ENCODE measurements at regions not wholly inside any gene's neighbourhood (a gene's known extent, or its start where the extent isn't known, plus 50 kb on each side); places are given as distances from the start of the nearest gene placed in this dataset.
"Not testable (repeated sequence)": the region's sequence is repeated elsewhere in the genome, so short reads cannot be mapped to it uniquely, and the experiment has no call there.

DNA sequence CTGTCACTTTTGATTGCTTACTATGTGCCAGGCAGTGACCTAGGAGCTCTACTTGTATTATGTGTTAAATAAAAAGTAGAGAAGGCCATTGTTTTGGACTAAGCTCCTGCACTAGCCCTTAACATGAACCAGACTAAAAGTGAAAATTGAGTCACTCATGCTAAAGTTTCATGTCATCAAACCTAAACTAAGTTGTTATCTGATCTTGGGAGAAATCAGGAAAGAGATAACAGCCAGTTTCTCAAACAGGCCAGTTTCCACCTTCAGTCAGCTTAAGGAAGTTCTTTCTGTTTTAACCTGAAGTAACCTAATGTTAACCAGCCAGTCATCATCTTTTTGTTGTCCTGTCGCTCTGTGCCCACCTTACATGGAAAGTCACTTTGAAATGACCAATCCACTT is 102.1 kb upstream of the MARK1 start:
- DNase-seq (ENCODE audit: extremely low spot score) = no peak
- POLR2A ChIA-PET = no interaction called here
- CTCF ChIA-PET = no interaction called here
- TF ChIP-seq ARNT (IDR thresholded peaks at IDR 0.05) = no peak
- no peak for TF ChIP-seq FOXM1 (IDR thresholded peaks at IDR 0.05; ENCODE audit: borderline replicate concordance)
- no peak for TF ChIP-seq ELF4 (IDR thresholded peaks at IDR 0.05)
- TF ChIP-seq PKNOX1 (IDR thresholded peaks at IDR 0.05) = no peak
- no peak for TF ChIP-seq HDGF (IDR thresholded peaks at IDR 0.05; ENCODE audit: borderline replicate concordance)
- TF ChIP-seq FOXK2 (IDR thresholded peaks at IDR 0.05) = no peak
- no peak for TF ChIP-seq SP1 (IDR thresholded peaks at IDR 0.05)

GRCh38 chr1:220421508-220421907 is 106.4 kb upstream of the MARK1 start:
- TF ChIP-seq TARDBP (IDR thresholded peaks at IDR 0.05) (no peak), NFRKB (IDR thresholded peaks at IDR 0.05) (no peak), FOXM1 (IDR thresholded peaks at IDR 0.05; ENCODE audit: borderline replicate concordance) (no peak), ARNT (IDR thresholded peaks at IDR 0.05) (no peak), PKNOX1 (IDR thresholded peaks at IDR 0.05) (no peak), BHLHE40 (IDR thresholded peaks at IDR 0.05; ENCODE audit: borderline replicate concordance) (no peak), LEF1 (IDR thresholded peaks at IDR 0.05; ENCODE audit: borderline replicate concordance) (no peak), SUZ12 (IDR thresholded peaks at IDR 0.05) (no peak), FOXA1 (IDR thresholded peaks at IDR 0.05) (no peak), FOXK2 (IDR thresholded peaks at IDR 0.05) (no peak), L3MBTL2 (conservative IDR thresholded peaks at IDR 0.05) (no peak)
- no peak for DNase-seq (ENCODE audit: extremely low spot score)
- ChIA-PET POLR2A (no interaction called here), CTCF (no interaction called here)

DNA sequence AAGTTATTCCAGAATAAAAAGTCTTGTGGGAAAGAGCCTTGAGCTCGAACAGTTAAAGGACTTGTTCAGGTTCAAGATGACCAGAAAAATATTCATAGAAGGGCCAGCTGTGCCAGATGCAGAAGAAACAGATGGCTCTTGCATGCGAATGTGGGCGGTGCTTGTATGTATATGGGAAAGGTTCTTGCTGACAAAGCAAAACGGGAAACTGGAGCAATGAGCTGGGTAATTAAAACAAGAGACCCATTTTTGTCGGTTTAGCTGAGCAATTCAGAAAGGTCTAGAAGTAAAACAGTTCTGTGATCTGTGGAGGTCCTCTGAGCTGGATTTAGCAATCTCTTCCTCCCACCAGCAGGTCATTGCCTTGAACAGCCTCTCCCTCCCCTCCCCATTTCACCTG is 107.2 kb upstream of the MARK1 start:
- no peak for DNase-seq (ENCODE audit: extremely low spot score)
- CTCF ChIA-PET = no interaction called here

GRCh38 chr1:220412382-220412781 is 115.6 kb upstream of the MARK1 start:
- CTCF ChIA-PET, POLR2A ChIA-PET: not testable (repeated sequence)

More for the DNA sequence above, 107.2 kb upstream of the MARK1 start:
- POLR2A ChIA-PET = no interaction called here
- TF ChIP-seq L3MBTL2 (conservative IDR thresholded peaks at IDR 0.05) (no peak), TARDBP (IDR thresholded peaks at IDR 0.05) (no peak), FOXM1 (IDR thresholded peaks at IDR 0.05; ENCODE audit: borderline replicate concordance) (no peak), ARNT (IDR thresholded peaks at IDR 0.05) (no peak), CTBP1 (IDR thresholded peaks at IDR 0.05; ENCODE audit: borderline replicate concordance) (no peak), FOXK2 (IDR thresholded peaks at IDR 0.05) (no peak), LEF1 (IDR thresholded peaks at IDR 0.05; ENCODE audit: borderline replicate concordance) (no peak), ZNF384 (IDR thresholded peaks at IDR 0.05) (no peak)

DNA sequence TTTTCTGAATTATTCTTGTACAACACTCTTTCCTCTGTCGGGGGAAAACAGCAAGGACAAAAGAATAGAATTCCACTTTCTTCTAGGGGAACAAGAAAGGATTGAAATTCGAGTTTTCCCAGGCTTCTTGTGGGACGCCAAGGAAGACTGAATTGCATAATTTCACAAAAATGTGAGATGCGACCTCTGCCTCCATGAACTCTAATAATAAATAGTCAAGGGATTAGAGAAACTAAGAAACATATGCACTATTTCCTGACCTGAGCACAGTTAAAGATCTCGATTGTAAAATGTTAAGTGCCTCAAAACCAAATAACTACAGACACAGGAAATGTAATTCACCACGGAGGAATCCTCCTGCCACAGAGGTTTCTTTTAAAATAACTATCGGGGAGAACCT is 117.3 kb upstream of the MARK1 start:
- POLR2A ChIA-PET = no interaction called here
- TF ChIP-seq BHLHE40 (IDR thresholded peaks at IDR 0.05; ENCODE audit: borderline replicate concordance) (no peak), L3MBTL2 (conservative IDR thresholded peaks at IDR 0.05) (no peak), FOXM1 (IDR thresholded peaks at IDR 0.05; ENCODE audit: borderline replicate concordance) (no peak)
- CTCF ChIA-PET = no interaction called here
- DNase-seq (ENCODE audit: extremely low spot score) = no peak

More at GRCh38 chr1:220412382-220412781, 115.6 kb upstream of the MARK1 start:
- DNase-seq (ENCODE audit: extremely low spot score) = not testable (repeated sequence)

DNA sequence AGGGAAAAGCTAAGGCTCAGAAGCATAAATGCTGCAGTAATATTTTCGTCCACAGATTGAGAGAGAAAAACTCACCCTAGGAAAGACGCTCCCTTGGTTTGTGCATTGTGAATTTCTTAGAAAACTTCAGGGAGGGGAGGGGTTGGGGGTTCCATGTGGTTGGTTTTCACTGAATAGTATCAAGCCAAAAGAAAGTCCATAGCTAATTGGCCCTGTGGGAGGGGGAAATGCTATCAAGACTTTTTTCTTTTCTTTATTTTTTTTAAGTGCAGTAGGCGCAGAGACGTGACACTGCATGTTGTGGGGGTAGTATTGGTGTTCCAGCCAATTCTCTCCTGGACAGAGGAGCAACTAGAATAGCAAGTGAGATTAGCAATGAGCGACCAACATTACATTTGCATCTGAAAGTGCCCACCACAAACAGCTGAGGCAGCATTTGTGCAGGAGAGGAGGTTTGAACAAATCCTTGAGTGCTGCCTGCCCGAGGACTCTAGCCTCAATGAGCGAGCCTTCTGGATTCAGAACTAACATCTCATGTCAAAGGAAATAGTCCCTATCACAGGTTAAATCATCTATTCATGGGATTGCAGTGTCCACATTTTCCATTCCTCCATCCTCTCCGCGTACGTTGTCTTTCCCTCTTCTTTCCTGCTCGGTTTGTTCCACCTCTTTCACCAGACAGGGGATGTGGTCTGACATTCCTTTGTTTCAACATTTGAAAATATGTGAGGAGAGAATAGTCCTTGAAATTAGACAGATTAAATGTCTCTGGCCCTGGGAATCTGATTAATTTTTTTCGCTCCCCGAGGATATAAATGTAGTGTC is 118.0 kb upstream of the MARK1 start:
- ChIA-PET POLR2A (no interaction called here), CTCF (interaction anchor here (0.6 kb wide), 1 partner anchor 127 kb away, joined by 3 read pairs; no protein-coding TSS in a partner anchor)
- DNase-seq (ENCODE audit: extremely low spot score) = no peak
- TF ChIP-seq FOXM1 (IDR thresholded peaks at IDR 0.05; ENCODE audit: borderline replicate concordance) (no peak), NFRKB (IDR thresholded peaks at IDR 0.05) (no peak), L3MBTL2 (conservative IDR thresholded peaks at IDR 0.05) (no peak), BHLHE40 (IDR thresholded peaks at IDR 0.05; ENCODE audit: borderline replicate concordance) (no peak), ZNF384 (IDR thresholded peaks at IDR 0.05) (no peak)

DNA sequence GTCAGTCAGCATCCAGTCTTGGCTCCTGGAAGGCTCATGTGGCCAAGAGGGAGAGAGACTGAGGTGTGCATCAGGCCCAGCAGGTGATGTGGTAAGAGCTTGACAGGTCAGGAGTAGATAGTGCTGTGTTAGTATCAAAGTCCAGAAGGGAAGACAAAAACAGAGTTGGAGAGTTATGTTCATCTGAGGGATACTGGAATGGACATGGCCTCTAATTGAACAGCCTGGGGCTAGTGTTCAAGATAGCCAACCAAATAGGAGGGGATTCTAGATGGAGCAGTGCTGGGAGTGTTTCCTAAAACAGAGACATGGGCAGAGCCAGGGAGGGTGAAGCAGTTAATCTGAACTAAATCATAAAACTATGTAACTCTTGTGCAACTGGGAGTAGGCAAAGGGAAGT is 120.7 kb upstream of the MARK1 start:
- POLR2A ChIA-PET = no interaction called here
- no peak for DNase-seq (ENCODE audit: extremely low spot score)
- CTCF ChIA-PET = interaction anchor here (1.2 kb wide), 1 partner anchor 11 kb away, joined by 4 read pairs; no protein-coding TSS in a partner anchor
- no peak for TF ChIP-seq BHLHE40 (IDR thresholded peaks at IDR 0.05; ENCODE audit: borderline replicate concordance)
- no peak for TF ChIP-seq FOXA1 (IDR thresholded peaks at IDR 0.05)
- no peak for TF ChIP-seq SUZ12 (IDR thresholded peaks at IDR 0.05)
- no peak for TF ChIP-seq FOXK2 (IDR thresholded peaks at IDR 0.05)
- TF ChIP-seq TARDBP (IDR thresholded peaks at IDR 0.05) = no peak
- no peak for TF ChIP-seq NFRKB (IDR thresholded peaks at IDR 0.05)
- no peak for TF ChIP-seq ZNF384 (IDR thresholded peaks at IDR 0.05)
- TF ChIP-seq ELF4 (IDR thresholded peaks at IDR 0.05) = no peak
- TF ChIP-seq SP1 (IDR thresholded peaks at IDR 0.05) = no peak
- no peak for TF ChIP-seq CTBP1 (IDR thresholded peaks at IDR 0.05; ENCODE audit: borderline replicate concordance)
- no peak for TF ChIP-seq PKNOX1 (IDR thresholded peaks at IDR 0.05)
- TF ChIP-seq ARNT (IDR thresholded peaks at IDR 0.05) = no peak
- no peak for TF ChIP-seq FOXM1 (IDR thresholded peaks at IDR 0.05; ENCODE audit: borderline replicate concordance)
- TF ChIP-seq HDGF (IDR thresholded peaks at IDR 0.05; ENCODE audit: borderline replicate concordance) = no peak
- no peak for TF ChIP-seq L3MBTL2 (conservative IDR thresholded peaks at IDR 0.05)
